ENCODE measurements at regions not wholly inside any gene's neighbourhood (a gene's known extent, or its start where the extent isn't known, plus 50 kb on each side); places are given as distances from the start of the nearest gene placed in this dataset.

DNA sequence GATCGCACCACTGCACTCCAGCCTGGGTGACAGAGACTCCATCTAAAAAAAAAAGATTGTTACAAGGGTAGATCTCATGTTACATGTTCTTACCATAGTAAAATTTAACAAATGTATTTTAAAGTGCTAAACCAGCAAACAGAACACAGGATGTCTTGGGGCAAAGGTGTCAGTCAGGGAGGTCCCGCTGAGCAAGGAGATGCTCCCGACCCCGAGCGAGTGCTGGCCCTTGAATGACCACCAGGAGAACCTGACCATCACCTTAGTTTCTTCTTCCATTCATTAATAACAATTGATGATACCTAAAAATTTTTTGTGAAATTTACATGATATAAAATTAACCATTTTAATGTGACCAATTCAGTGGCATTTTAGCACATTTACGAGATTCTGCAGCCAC, 241.6 kb upstream of the GPR26 start:
- no peak overlapping the region for H3K4me3 ChIP-seq (replicated peaks; ENCODE audit: low read depth, low read length)
- no peak for DNase-seq (ENCODE audit: extremely low read depth, low read depth)
- TF ChIP-seq, protein P1, sequence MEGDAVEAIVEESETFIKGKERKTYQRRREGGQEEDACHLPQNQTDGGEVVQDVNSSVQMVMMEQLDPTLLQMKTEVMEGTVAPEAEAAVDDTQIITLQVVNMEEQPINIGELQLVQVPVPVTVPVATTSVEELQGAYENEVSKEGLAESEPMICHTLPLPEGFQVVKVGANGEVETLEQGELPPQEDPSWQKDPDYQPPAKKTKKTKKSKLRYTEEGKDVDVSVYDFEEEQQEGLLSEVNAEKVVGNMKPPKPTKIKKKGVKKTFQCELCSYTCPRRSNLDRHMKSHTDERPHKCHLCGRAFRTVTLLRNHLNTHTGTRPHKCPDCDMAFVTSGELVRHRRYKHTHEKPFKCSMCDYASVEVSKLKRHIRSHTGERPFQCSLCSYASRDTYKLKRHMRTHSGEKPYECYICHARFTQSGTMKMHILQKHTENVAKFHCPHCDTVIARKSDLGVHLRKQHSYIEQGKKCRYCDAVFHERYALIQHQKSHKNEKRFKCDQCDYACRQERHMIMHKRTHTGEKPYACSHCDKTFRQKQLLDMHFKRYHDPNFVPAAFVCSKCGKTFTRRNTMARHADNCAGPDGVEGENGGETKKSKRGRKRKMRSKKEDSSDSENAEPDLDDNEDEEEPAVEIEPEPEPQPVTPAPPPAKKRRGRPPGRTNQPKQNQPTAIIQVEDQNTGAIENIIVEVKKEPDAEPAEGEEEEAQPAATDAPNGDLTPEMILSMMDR (IDR thresholded peaks at IDR 0.05; ENCODE audit: low read depth, low read length, missing control alignments), result no peak

DNA sequence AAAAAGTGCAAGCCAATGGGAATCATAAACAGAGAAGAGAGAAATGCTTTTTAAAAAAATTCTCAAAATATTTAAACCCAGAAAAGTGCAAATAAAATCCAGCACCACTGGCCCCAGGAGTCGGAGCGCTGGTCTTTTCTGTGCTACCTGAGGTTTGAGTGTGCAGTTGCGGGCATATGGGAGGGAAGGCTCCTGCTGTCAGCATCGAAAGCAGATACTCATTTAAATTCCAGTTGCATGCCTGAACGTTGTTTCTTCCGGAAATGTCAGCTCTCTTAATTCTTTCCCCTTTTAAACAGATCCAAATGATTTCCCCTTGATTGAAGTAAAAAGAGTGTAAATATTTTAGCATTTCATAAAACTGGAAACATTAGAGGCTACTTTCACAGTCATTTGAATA, 240.5 kb upstream of the GPR26 start:
- H3K4me3 ChIP-seq (replicated peaks; ENCODE audit: low read depth, low read length), result no peak overlapping the region
- DNase-seq (ENCODE audit: extremely low read depth, low read depth), result no peak
- TF ChIP-seq, protein P1 (IDR thresholded peaks at IDR 0.05; ENCODE audit: low read depth, low read length, missing control alignments), result no peak

DNA sequence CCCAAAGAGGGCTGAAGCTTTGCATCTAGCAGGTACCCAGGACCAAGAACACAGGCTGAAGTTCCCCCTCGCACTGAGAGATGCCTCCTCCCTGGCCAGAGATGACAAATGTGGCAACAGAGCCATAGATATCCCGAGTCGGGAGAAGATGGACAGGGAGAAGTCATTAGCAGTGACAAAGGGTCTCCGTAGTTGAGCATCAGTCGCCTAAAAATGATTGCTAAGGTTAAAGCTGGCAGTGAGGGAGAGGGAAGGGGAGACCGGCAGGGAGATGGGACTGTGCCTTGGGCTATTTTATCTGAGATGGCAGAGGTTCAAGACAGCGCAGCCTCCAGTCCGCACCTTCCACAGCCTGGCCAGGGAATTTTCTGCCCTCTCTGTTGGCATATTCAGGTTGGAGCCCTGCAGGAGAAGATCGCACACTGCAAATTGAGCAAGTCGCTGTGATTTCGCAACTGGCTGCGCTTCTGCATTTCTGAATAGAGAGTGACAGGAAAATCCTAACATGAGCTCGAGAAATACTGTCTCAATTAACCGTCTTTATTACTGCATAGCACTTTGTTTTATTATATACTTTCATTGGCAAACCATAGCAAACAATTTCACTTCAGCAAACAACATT, 238.9 kb upstream of the GPR26 start:
- H3K4me3 ChIP-seq (replicated peaks; ENCODE audit: low read depth, low read length), result no peak overlapping the region
- no peak for DNase-seq (ENCODE audit: extremely low read depth, low read depth)
- TF ChIP-seq, protein P1 (IDR thresholded peaks at IDR 0.05; ENCODE audit: low read depth, low read length, missing control alignments), result no peak

DNA sequence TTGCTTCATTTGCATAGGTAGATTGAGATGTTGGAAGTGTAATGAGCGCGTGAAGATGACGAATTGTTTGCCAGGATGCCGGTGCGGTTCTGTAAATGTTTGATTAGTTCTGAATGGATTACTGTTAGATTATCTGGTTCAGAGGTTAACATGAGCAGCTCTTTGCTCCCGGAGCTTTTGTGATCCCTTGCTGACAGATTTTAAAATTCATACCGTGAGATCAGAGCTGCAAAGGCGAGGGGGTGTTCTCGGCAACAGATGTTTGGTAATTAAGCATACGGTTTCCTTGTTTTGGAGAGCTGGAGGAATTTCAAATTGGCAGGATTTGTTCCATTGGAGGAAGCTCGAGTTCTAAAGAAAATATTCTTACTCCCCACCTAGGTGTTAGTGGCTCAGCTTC, 237.8 kb upstream of the GPR26 start:
- TF ChIP-seq, protein P1 (IDR thresholded peaks at IDR 0.05; ENCODE audit: low read depth, low read length, missing control alignments), result no peak
- no peak overlapping the region for H3K4me3 ChIP-seq (replicated peaks; ENCODE audit: low read depth, low read length)
- no peak for DNase-seq (ENCODE audit: extremely low read depth, low read depth)

DNA sequence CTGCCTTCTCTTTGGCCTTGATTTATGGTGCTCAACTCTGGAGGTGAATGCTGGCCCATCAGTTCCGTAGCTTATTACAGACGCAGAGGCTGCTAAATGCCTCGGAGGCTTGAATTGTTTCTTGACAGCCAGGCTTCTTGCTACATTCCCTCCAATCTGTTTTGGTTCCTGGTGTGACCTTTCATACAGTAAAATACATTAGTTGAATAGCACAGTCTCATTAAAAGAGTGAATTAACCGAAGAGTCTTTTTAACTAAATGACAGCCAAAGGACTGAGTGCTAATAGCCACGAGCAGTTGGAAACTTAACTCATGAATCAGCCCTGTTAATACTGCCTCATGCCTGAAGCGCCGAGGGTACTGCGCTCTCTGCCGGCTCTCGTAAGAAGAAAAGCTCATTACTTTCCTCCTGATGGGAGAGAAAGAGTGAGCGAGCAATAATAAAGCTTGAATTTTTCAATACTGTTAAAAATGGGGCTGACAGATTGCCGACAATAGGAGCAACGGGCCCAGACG, 236.4 kb upstream of the GPR26 start:
- H3K4me3 ChIP-seq (replicated peaks; ENCODE audit: low read depth, low read length), result no peak overlapping the region
- TF ChIP-seq, protein P1 (IDR thresholded peaks at IDR 0.05; ENCODE audit: low read depth, low read length, missing control alignments), result no peak
- DNase-seq (ENCODE audit: extremely low read depth, low read depth), result no peak

DNA sequence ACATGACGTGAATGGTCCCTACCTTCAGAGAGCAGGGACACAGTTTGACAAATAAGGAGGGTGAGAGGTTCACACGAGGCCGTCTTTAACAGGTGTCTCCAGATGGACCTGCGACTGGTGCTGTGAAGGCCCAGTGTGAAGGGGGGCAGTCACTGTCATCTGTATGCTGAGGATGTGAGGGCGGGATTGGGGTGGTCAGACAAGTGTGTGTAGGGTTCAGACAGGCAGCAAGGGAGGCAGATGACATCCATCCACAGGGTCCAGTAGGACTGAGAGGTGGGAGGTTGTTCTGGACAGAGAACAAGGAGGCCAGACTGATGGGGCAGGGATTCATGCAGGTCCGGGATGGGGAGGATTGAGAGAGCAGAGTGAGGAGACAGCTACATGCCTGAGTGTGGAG, 232.6 kb upstream of the GPR26 start:
- no peak overlapping the region for H3K4me3 ChIP-seq (replicated peaks; ENCODE audit: low read depth, low read length)
- TF ChIP-seq, protein P1 (IDR thresholded peaks at IDR 0.05; ENCODE audit: low read depth, low read length, missing control alignments), result no peak
- no peak for DNase-seq (ENCODE audit: extremely low read depth, low read depth)

Data from HFF-Myc (cell line).